BE2C (cell line): ENCODE measurements at regions not wholly inside any gene's neighbourhood (a gene's known extent, or its start where the extent isn't known, plus 50 kb on each side); places are given as distances from the start of the nearest gene placed in this dataset.
"Not testable (repeated sequence)": the region's sequence is repeated elsewhere in the genome, so short reads cannot be mapped to it uniquely, and the experiment has no call there.

ENCODE experiments used
- DNase-seq: peaks from one replicate; pipeline ENCODE4 v3.0.0-alpha.2; 2020
- H3K27me3 ChIP-seq: fragments of 250-450 bp; sonication (Bioruptor Pico); 2 replicates; pipeline ENCODE4 v1.5.1; 2020; ENCODE audit warnings: mild to moderate bottlenecking
- H3K36me3 ChIP-seq: fragments of 250-450 bp; sonication (Bioruptor Pico); 2 replicates; pipeline ENCODE4 v1.5.1; 2020; ENCODE audit warnings: mild to moderate bottlenecking
- H3K4me1 ChIP-seq: fragments of 250-450 bp; sonication (Bioruptor Pico); 2 replicates; pipeline ENCODE4 v1.5.1; 2020
- H3K4me3 ChIP-seq: 2 replicates; pipeline ENCODE4 v1.5.1; 2011; ENCODE audit warnings: low read depth, low read length
- H3K9me3 ChIP-seq: fragments of 250-450 bp; sonication (Bioruptor Pico); 2 replicates; pipeline ENCODE4 v1.5.1; 2020
- TF ChIP-seq, protein P1 (sequence below): IDR thresholded peaks from 2 replicates; pipeline ENCODE4 v1.5.1; 2012; ENCODE audit warnings: mild to moderate bottlenecking, low read depth, low read length

DNA sequence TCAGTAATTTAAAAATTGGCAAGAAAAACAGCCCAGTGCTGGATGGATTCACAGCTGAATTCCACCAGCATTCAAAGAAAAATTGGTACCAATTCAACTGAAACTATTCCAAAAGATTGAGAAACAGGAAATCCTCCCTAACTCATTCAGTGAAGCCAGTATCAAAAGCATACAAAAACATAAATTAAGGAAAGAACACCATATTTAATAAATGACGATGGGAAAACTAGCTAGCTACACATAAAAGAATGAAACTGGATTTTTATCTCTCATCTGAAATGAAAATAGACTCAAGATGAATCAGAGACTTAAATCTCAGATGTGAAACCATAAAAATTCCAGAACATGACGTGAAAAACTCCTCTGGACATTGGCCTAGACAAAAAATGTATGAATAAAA is 516.8 kb upstream of the SPANXN1 start:
- no peak for DNase-seq
- Histone ChIP-seq H3K4me3 (no peak overlapping the region), H3K36me3 (no peaks in the 10 kb centered on the region), H3K27me3 (no peaks in the 10 kb centered on the region), H3K9me3 (no peaks in the 10 kb centered on the region), H3K4me1 (no peaks in the 10 kb centered on the region)
- TF ChIP-seq, protein P1, sequence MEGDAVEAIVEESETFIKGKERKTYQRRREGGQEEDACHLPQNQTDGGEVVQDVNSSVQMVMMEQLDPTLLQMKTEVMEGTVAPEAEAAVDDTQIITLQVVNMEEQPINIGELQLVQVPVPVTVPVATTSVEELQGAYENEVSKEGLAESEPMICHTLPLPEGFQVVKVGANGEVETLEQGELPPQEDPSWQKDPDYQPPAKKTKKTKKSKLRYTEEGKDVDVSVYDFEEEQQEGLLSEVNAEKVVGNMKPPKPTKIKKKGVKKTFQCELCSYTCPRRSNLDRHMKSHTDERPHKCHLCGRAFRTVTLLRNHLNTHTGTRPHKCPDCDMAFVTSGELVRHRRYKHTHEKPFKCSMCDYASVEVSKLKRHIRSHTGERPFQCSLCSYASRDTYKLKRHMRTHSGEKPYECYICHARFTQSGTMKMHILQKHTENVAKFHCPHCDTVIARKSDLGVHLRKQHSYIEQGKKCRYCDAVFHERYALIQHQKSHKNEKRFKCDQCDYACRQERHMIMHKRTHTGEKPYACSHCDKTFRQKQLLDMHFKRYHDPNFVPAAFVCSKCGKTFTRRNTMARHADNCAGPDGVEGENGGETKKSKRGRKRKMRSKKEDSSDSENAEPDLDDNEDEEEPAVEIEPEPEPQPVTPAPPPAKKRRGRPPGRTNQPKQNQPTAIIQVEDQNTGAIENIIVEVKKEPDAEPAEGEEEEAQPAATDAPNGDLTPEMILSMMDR: no peak

DNA sequence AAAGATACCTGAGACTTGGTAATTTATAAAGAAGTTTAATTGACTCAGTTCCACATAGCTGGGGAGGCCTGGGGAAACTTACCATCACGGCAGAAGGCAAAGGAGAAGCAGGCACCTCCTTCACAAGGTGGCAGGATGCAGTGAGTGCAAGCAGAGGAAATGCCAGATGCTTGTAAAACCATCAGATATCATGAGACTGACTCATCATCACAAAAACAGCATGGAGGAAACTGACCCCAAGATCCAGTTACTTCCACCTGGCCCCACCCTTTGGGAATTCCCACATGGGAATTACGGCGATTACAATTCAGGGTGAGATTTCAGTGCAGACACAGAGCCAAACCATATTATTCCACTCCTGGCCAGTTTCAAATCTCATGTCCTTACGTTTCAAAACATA is 514.7 kb upstream of the SPANXN1 start:
- DNase-seq: no peak
- Histone ChIP-seq H3K9me3 (no peaks in the 10 kb centered on the region), H3K4me3 (no peak overlapping the region), H3K4me1 (no peaks in the 10 kb centered on the region), H3K27me3 (no peaks in the 10 kb centered on the region), H3K36me3 (no peaks in the 10 kb centered on the region)
- TF ChIP-seq, protein P1: no peak

DNA sequence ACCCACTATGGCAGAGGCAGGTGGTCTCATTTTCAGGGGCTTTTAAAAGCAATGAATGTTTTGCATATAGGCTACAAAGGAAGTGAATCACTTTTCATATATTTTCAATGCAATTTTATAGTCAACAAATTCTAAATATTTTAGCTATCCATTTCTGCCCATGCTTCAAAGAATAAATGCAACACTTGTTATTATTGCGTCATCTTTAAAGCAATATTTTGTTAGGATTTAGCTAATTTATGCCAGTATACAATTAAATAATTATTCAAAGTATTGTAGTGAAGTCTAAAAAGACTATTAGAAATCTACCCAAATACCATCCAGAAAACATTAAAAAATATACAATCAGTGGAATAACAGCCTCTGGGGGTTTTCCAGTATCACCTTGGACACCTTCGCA is 509.1 kb upstream of the SPANXN1 start:
- no peak for DNase-seq
- TF ChIP-seq, protein P1: no peak
- Histone ChIP-seq H3K4me3 (no peak overlapping the region), H3K4me1 (no peaks in the 10 kb centered on the region), H3K9me3 (no peaks in the 10 kb centered on the region), H3K27me3 (no peaks in the 10 kb centered on the region), H3K36me3 (no peaks in the 10 kb centered on the region)

DNA sequence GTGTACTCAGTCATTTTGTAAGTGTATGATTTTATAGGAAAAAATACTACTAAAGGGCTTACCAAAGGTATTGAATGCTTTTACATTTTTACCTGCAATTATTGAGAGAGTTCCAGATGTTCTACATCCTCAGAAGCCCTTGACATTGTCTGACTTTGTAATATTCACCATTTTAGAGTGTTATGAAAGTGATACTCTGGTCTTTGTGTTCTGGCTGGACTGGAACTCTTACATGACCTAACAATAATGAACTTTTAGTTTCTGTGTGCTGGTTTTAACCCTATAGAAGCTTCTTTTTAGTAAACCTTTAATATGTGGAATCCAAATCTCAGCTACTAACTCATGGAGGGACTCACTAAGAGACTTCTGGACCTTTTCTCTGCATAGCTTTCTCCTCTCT is 478.8 kb upstream of the SPANXN1 start:
- H3K27me3 ChIP-seq: no peaks in the 10 kb centered on the region
- no peaks in the 10 kb centered on the region for H3K4me1 ChIP-seq
- H3K36me3 ChIP-seq: no peaks in the 10 kb centered on the region
- H3K4me3 ChIP-seq: no peak overlapping the region
- no peak for DNase-seq
- no peaks in the 10 kb centered on the region for H3K9me3 ChIP-seq
- TF ChIP-seq, protein P1: no peak

DNA sequence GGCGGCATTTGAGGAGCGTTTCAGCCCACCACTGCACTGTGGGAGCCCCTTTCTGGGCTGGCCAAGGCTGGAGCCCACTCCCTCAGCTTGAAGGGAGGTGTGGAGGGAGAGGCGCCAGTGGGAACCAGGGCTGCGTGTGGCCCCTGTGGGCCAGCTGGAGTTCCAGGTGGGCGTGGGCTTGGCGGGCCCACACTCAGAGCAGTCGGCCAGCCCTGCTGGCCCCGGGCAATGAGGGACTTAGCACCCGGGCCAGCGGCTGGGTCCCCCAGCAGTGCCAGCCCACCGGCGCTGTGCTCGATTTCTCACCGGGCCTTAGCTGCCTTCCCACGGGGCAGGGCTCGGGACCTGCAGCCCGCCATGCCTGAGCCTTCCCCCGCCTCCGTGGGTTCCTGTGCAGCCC is 463.8 kb upstream of the SPANXN1 start:
- not testable (repeated sequence) for H3K36me3 ChIP-seq, H3K9me3 ChIP-seq, H3K27me3 ChIP-seq, H3K4me3 ChIP-seq, DNase-seq, H3K4me1 ChIP-seq

DNA sequence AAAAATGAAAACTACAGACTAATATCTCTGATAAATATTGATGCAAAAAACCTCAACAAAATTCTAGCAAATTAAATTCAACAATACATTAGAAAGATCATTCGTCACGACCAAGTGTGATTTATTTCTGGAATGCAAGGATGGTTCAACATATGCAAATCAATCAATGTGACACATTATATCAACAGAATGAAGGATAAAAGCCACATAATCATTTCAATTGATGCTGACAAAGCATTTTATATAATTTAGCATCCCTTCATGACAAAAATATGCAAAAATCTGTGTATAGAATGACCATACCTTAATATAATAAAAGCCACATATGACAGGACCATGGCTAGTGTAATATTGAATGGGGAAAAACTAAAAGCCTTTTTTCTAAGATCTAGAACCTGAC is 457.2 kb upstream of the SPANXN1 start:
- no peaks in the 10 kb centered on the region for H3K36me3 ChIP-seq
- no peak overlapping the region for H3K4me3 ChIP-seq
- TF ChIP-seq, protein P1: no peak
- no peak for DNase-seq
- H3K4me1 ChIP-seq: no peaks in the 10 kb centered on the region
- H3K27me3 ChIP-seq: no peaks in the 10 kb centered on the region
- no peaks in the 10 kb centered on the region for H3K9me3 ChIP-seq

DNA sequence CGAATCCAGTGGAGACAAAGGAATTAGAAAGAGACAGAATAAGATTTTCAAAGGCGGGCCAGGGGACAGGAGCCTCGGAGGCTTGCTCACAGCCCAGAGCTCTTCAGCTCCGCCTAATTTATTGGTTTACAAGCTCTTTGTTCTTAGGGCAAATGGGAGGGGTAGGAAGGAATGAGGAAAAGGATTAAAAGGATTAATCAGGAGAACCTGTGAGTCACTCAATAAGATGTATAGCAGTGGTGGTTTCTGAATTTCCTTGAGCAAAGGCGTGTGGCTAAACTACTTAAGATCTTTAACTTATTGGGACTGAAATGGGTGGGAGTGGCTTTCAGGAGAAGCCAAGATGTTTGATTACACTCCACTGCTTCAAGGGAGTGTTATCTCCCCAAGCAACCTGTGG is 456.0 kb upstream of the SPANXN1 start:
- no peaks in the 10 kb centered on the region for H3K36me3 ChIP-seq

More for the DNA sequence above, 456.0 kb upstream of the SPANXN1 start:
- H3K4me3 ChIP-seq: no peak overlapping the region
- no peaks in the 10 kb centered on the region for H3K27me3 ChIP-seq
- H3K9me3 ChIP-seq: no peaks in the 10 kb centered on the region
- DNase-seq: no peak
- TF ChIP-seq, protein P1: no peak
- H3K4me1 ChIP-seq: no peaks in the 10 kb centered on the region
